SKM-1 treated with dmso at 0.1 percent for 144 hours (cell line): ENCODE measurements at regions not wholly inside any gene's neighbourhood (a gene's known extent, or its start where the extent isn't known, plus 50 kb on each side); places are given as distances from the start of the nearest gene placed in this dataset.
"Not testable (repeated sequence)": the region's sequence is repeated elsewhere in the genome, so short reads cannot be mapped to it uniquely, and the experiment has no call there.

ENCODE experiments used
- DNase-seq: peaks from one replicate; lab custom pipeline; 2025; ENCODE audit not compliant: unreplicated experiment; lab: John Stamatoyannopoulos, UW

- DNase-seq = no peak
These were observed 1186.8 kb upstream of the CELF4 start for GRCh38 chr18:38752430-38752829.

DNA sequence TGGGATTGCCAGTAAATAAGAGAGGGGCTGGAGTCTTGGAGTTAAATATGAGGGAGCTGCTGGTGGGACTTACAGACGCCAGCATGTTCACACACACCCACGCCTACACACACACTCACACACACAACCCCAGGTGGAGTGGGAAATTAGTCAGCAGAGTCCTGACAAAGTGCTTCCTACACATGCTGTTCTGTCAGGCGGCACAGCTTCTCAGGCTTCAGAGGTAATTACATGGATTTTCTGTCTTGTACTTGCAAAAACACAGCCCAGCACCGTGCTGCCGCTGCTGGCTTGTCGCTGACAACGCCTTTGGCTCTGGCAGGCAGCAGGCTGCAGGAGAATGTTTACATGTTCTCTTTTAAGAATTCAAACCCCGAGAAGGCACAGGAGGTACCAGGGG lies 1186.3 kb upstream of the CELF4 start:
- DNase-seq = no peak

DNA sequence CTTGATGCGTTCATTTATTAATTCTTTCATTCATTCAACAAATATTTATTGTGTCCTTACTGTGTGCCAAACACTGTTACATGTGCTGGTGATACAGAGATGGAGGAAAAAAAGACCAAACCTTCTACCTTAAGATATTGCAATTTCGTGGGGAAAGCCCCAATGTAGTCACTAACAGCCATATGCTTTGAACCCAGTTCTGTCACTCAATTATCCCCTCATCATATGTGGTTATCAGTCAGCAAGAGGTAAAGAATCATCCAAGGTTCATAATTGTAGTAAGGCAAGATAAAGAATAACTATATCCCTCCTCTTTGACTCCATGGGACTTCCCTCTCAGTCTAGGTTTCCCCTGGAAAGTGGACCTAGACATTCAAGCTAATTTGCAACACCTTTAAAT lies 1185.6 kb upstream of the CELF4 start:
- DNase-seq = no peak

DNA sequence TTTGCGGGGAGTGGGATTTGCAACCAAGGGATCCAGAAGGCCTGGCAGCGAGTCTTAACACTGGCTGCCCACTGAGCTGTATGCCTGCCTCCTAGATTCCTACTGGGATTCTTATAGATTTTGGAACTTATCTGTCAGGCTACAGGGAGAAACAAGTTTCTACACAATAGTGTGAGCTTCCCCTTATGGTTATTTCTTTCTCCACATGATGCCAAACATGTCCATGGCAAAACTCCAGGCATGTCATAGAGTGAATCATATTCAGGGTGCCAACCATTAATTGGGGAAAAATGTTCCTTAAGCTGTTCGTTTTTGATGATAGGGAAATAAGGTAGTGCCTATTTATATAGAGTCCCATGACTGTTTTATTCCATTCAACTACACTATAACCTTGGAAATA lies 1185.2 kb upstream of the CELF4 start:
- DNase-seq = no peak

DNA sequence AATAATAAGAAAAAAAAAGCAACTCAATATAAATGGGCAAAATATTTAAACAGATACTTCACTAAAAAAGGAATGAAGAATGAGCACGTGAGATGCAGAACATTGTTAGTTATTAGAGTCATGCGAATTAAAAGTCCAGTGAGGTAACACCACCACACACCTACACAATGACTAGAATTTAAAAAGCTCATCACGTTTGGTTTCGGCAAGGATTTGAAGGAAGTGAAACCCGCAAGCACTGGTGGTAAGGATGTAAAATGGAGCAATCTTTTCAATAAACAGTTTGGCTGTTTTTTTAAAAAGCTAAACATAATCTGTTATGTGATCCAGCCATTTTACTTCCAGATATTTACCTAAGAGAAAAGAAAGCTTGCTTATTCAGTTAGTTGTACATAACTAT lies 1181.6 kb upstream of the CELF4 start:
- DNase-seq = no peak

GRCh38 chr18:38720181-38720580 lies 1154.6 kb upstream of the CELF4 start:
- not testable (repeated sequence) for DNase-seq

DNA sequence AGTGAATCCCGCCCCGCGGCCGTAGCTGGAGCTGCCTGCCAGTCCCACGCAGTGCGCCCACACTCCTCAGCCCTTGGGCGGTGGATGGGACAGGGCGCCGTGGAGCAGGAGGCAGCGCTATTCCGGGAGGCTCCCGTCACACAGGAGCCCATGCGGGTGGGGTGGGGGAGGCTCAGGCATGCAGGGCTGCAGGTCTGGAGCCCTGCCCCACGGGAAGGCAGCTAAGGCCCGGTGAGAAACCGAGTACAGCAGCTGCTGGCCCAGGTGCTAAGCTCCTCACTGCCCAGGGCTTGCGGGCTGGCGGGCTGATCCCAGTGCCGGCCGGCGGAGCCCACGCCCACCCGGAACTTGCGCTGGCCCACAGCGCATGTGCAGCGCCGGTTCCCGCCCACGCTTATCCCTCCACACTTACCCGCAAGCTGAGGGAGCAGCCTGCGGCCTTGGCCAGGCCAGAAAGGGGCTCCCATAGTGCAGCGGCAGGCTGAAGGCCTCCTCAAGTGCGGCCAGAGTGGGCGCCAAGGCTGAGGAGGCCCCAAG lies 1152.8 kb upstream of the CELF4 start:
- no peak for DNase-seq

GRCh38 chr18:38709122-38709521 lies 1143.5 kb upstream of the CELF4 start:
- peak; percentile 13 for DNase-seq

DNA sequence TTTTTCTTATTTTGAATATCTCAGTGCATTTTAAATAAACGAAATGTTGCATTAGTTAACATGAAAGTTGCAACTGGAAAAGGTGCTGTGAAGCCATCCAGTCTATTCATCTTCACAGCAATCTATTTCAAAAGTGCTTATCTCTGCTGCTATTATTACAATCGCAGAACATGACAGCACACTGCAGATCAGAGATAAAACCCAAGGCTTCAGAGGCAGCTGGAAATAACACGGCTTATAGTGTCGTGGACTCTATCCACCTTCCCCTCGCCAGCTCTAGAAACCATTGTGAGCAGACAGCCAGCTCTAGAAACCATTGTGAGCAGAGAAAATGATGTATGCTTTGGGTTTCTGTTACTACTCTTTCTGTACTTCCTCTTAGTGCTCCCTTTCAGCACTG lies 1140.8 kb upstream of the CELF4 start:
- no peak for DNase-seq

DNA sequence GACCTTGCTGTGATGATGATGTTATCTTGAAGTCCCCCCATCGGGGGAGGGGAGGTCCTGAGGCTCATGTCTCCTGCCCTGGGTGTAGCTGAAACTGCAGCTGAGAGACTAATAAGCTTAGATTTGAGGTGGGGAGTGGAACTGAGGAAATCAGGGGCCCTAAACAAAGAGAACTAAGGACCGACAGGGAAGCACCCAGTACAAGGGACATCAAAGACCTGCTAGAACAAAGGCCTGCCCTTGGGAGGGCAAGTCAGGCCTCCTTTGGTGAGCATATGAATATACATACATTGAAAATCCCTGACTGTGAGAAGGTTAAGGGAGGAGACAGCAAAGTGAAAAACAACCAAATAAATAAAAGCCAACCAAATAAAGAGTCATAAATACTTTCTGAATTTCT lies 1132.5 kb upstream of the CELF4 start:
- DNase-seq = no peak

DNA sequence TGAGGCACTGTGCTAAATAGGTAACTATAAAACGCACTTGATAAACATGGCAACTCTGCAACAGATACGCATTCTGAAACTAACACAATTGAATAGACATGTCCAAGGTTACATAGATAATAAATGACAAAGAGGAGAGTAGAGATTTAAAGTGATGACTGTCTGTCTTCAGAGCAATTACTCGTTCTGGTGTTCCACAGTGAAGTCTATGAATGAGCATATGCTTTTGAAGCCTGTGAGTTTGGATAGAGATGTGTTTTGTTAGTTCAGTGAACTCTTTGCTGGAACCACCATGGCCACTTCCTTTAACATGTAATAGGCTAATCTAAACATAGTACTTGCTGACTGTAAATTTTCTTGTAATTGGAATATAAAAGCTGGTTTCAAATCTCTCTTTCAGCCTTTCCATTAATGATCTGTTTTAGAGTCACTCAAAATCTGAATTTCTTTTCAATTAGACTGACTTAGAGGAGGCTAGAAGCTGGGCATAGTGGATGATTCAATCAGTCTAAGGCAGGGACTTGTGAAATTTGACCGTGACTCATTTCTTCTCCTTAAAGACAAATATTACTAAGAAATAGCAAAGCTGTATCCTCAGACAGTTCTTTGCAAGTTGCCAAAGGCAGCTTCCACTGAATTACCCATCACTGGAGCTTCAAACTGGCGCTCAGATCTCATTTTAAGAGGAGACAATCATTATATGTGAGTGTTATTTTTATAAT lies 1130.1 kb upstream of the CELF4 start:
- no peak for DNase-seq

DNA sequence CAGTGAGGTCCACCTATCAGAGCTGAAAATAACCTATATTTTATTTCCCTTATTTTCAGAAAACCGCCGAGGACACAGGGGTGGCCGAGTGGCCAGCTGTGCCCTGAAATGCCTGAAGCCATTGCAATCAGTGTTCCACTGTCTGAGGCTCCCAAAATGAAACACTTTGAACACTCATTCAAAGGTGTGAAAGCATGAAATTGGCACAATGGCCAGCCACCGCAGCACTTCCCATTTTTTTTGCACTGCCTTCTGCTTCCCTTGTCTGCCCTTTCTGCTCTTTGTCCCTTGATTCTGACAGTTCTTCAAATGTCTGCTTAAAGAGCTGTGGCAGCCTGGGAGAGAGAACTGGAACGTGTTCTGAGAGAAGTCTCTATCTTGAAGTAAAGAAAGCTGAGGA lies 1127.5 kb upstream of the CELF4 start:
- DNase-seq = peak; percentile 8

GRCh38 chr18:38690626-38691025 lies 1125.0 kb upstream of the CELF4 start:
- no peak for DNase-seq

- no peak for DNase-seq
These were observed 1122.8 kb upstream of the CELF4 start for GRCh38 chr18:38688416-38688815.

- no peak for DNase-seq
These were observed 1104.9 kb upstream of the CELF4 start for GRCh38 chr18:38670486-38670885.

DNA sequence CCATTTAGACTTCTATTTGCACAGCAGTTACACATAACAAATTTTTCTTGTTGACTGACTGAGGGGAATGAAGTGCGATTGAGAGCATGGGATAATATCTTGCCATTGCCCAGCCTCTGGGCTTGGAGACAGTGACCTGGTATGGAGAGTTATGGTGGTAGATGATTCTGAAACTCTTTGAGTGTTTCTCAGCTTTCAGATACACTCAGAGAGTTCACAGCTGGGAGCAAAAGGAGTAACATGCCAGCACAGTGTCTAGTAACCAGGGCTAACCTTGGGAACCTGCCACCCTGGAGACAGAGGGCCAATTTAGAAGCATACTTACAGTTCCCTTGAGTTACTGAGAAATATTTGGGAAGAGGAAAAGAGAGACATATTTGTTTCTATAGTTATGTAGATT lies 1099.3 kb upstream of the CELF4 start:
- no peak for DNase-seq

GRCh38 chr18:38663682-38664081 lies 1098.1 kb upstream of the CELF4 start:
- no peak for DNase-seq

DNA sequence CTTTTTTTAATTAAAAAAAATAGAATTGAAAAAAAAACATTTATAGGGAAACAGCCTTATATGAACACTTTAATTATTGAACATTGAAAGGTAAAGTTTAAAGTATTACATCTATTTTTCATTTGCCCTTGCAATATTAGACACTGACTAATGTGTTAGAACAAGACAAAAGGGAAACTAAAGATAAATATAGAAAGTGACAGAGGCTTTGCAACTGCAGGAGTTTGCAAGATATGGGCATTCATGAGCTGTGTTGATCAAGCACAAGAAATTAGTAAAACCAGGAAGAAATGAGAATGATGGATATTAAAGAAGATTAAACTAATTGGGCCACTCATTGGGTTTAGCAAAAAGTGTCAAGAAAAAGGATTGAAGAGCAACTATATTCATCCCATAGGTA lies 1097.7 kb upstream of the CELF4 start:
- DNase-seq = no peak

GRCh38 chr18:38654946-38655345 lies 1089.3 kb upstream of the CELF4 start:
- no peak for DNase-seq

GRCh38 chr18:38651736-38652135 lies 1086.1 kb upstream of the CELF4 start:
- no peak for DNase-seq

GRCh38 chr18:38648179-38648578 lies 1082.6 kb upstream of the CELF4 start:
- DNase-seq = no peak

GRCh38 chr18:38646296-38646695 lies 1080.7 kb upstream of the CELF4 start:
- no peak for DNase-seq
